Liver (tissue), 3 donors: ENCODE measurements at regions not wholly inside any gene's neighbourhood (a gene's known extent, or its start where the extent isn't known, plus 50 kb on each side); places are given as distances from the start of the nearest gene placed in this dataset.

Experiments
- EGR1 ChIP-seq, 2 donors: IDR thresholded peaks; 2 replicates each; pipeline ENCODE4 v1.6.1; 2016 to 2018; ENCODE audit warnings: antibody characterized with exemption in 2 of 2, low read depth in 2 of 2
- TAF1 ChIP-seq: conservative IDR thresholded peaks from 2 replicates; pipeline ENCODE4 v1.6.1; 2016; ENCODE audit warnings: antibody characterized with exemption, mild to moderate bottlenecking
- TF ChIP-seq, protein P1 (sequence below): fragments of 150-350 bp; IDR thresholded peaks from 2 replicates; pipeline ENCODE4 v1.5.1; 2017; ENCODE audit warnings: improper control_type of control experiment, low read depth, low read length; ENCODE audit not compliant: missing input control
- donor health status: healthy.
- donor health status: healthy.

DNA sequence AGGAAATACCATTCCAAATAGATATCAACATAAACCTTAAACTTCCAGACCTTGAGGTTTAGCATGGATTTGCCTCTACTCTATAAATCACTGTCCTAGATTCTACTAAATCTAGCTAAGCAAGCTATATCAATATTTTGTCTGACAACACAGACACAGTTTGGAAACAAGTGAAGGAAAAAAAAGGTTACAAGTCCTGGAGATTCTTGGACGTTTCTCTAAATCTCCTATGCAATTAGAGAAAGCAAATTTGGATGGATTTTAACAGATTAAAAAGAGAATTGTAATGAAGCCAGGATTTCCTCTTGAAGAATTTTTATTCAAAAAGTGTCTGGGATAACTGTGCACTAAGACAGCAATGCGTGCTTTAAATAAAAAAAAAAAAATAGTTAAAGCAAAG is 441.1 kb upstream of the DPH6 start:
- TF ChIP-seq, protein P1, sequence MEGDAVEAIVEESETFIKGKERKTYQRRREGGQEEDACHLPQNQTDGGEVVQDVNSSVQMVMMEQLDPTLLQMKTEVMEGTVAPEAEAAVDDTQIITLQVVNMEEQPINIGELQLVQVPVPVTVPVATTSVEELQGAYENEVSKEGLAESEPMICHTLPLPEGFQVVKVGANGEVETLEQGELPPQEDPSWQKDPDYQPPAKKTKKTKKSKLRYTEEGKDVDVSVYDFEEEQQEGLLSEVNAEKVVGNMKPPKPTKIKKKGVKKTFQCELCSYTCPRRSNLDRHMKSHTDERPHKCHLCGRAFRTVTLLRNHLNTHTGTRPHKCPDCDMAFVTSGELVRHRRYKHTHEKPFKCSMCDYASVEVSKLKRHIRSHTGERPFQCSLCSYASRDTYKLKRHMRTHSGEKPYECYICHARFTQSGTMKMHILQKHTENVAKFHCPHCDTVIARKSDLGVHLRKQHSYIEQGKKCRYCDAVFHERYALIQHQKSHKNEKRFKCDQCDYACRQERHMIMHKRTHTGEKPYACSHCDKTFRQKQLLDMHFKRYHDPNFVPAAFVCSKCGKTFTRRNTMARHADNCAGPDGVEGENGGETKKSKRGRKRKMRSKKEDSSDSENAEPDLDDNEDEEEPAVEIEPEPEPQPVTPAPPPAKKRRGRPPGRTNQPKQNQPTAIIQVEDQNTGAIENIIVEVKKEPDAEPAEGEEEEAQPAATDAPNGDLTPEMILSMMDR, result no peak
- TF ChIP-seq EGR1 (IDR thresholded peaks at IDR 0.05; ENCODE audit: low read depth in 2 of 2), result no peak
- TF ChIP-seq TAF1, result no peak
